Uterus (tissue), 2 donors: ENCODE measurements at regions not wholly inside any gene's neighbourhood (a gene's known extent, or its start where the extent isn't known, plus 50 kb on each side); places are given as distances from the start of the nearest gene placed in this dataset.

Experiments used
- CTCF ChIP-seq, 4 experiments: fragments of 200-600 bp in 2 of 4; fragments of 450-650 bp in 2 of 4; sonication (generic) in 2 of 4; IDR thresholded peaks; one replicate each; pipeline ENCODE4 v1.5.1; 2016 to 2019; ENCODE audit warnings: antibody characterized with exemption in 4 of 4, mild to moderate bottlenecking in 2 of 4, moderate library complexity in 1 of 4
- POLR2A ChIP-seq, 2 donors: fragments of 450-650 bp; IDR thresholded peaks; one replicate each; pipeline ENCODE4 v1.6.1; 2016; ENCODE audit warnings: antibody characterized with exemption in 2 of 2, mild to moderate bottlenecking in 1 of 2, moderate library complexity in 1 of 2

- TF ChIP-seq CTCF (IDR thresholded peaks at IDR 0.05) (no peak), POLR2A (IDR thresholded peaks at IDR 0.05) (no peak)
These were observed 269.9 kb downstream of the BMP7 start for GRCh38 chr20:56996533-56996932.
